H9 (cell line): ENCODE measurements at regions not wholly inside any gene's neighbourhood (a gene's known extent, or its start where the extent isn't known, plus 50 kb on each side); places are given as distances from the start of the nearest gene placed in this dataset.

ENCODE experiments used
- DNase-seq: peaks from one replicate; pipeline ENCODE4 v3.0.0-alpha.2; 2017
- H2AFZ ChIP-seq: one replicate; pipeline ENCODE4 v1.6.1; 2013; ENCODE audit warnings: mild to moderate bottlenecking, low read length, control low read depth, moderate library complexity
- H2AK5ac ChIP-seq: 2 replicates; pipeline ENCODE4 v1.6.1; 2013; ENCODE audit warnings: low read length, control low read depth, mixed read lengths; ENCODE audit not compliant: insufficient read length
- H2BK120ac ChIP-seq: one replicate; pipeline ENCODE4 v1.6.1; 2013; ENCODE audit warnings: low read depth, mild to moderate bottlenecking, low read length, control low read depth, inconsistent platforms; ENCODE audit not compliant: poor library complexity, severe bottlenecking
- H2BK12ac ChIP-seq: 2 replicates; pipeline ENCODE4 v1.6.1; 2013; ENCODE audit warnings: low read length, control low read depth, mixed read lengths, low read depth; ENCODE audit not compliant: insufficient read length
- H2BK15ac ChIP-seq: 2 replicates; pipeline ENCODE4 v1.6.1; 2013; ENCODE audit warnings: low read depth, low read length, control low read depth
- H2BK20ac ChIP-seq: one replicate; pipeline ENCODE4 v1.6.1; 2013; ENCODE audit warnings: low read depth, mild to moderate bottlenecking, low read length, control low read depth, inconsistent platforms; ENCODE audit not compliant: poor library complexity, severe bottlenecking
- H2BK5ac ChIP-seq: 2 replicates; pipeline ENCODE4 v1.6.1; 2013; ENCODE audit warnings: low read length, control low read depth, mixed read lengths; ENCODE audit not compliant: insufficient read length
- H3K14ac ChIP-seq: 2 replicates; pipeline ENCODE4 v1.6.1; 2013; ENCODE audit warnings: low read length, control low read depth; ENCODE audit not compliant: insufficient read depth
- H3K18ac ChIP-seq: 2 replicates; pipeline ENCODE4 v1.6.1; 2013; ENCODE audit warnings: low read depth, mild to moderate bottlenecking, mixed read lengths, low read length, control low read depth; ENCODE audit not compliant: insufficient read length
- H3K23ac ChIP-seq: 2 replicates; pipeline ENCODE4 v1.6.1; 2013; ENCODE audit warnings: low read length, control low read depth, mixed read lengths, low read depth; ENCODE audit not compliant: insufficient read length
- H3K23me2 ChIP-seq: 2 replicates; pipeline ENCODE4 v1.6.1; 2013; ENCODE audit warnings: low read depth, mild to moderate bottlenecking, mixed read lengths, low read length, control low read depth; ENCODE audit not compliant: insufficient read length, poor library complexity, severe bottlenecking
- H3K27ac ChIP-seq: 2 replicates; pipeline ENCODE4 v1.5.1; 2013; ENCODE audit warnings: low read length, control low read depth, mixed read lengths, low read depth; ENCODE audit not compliant: insufficient read length
- H3K27me3 ChIP-seq: 2 replicates; pipeline ENCODE4 v1.6.1; 2013; ENCODE audit warnings: low read length, control low read depth, inconsistent platforms; ENCODE audit not compliant: insufficient read depth
- H3K4ac ChIP-seq: 2 replicates; pipeline ENCODE4 v1.6.1; 2013; ENCODE audit warnings: low read depth, mild to moderate bottlenecking, control low read depth, inconsistent platforms, low read length, moderate library complexity
- H3K4me1 ChIP-seq: 2 replicates; pipeline ENCODE4 v1.6.1; 2013; ENCODE audit warnings: low read length, control low read depth, inconsistent platforms; ENCODE audit not compliant: insufficient read depth
- H3K4me2 ChIP-seq: 2 replicates; pipeline ENCODE4 v1.6.1; 2013; ENCODE audit warnings: low read length, control low read depth, mixed read lengths; ENCODE audit not compliant: insufficient read length, insufficient read depth
- H3K56ac ChIP-seq: 2 replicates; pipeline ENCODE4 v1.6.1; 2013; ENCODE audit warnings: low read depth, mild to moderate bottlenecking, mixed read lengths, low read length, control low read depth; ENCODE audit not compliant: insufficient read length
- H3K79me1 ChIP-seq: 2 replicates; pipeline ENCODE4 v1.6.1; 2013; ENCODE audit warnings: low read depth, mild to moderate bottlenecking, moderate library complexity, low read length, control low read depth, inconsistent platforms; ENCODE audit not compliant: insufficient read depth, poor library complexity, severe bottlenecking
- H3K79me2 ChIP-seq: 2 replicates; pipeline ENCODE4 v1.6.1; 2013; ENCODE audit warnings: low read length, control low read depth, inconsistent platforms; ENCODE audit not compliant: insufficient read depth
- H3K9ac ChIP-seq: 2 replicates; pipeline ENCODE4 v1.6.1; 2013; ENCODE audit warnings: low read length, control low read depth, mixed read lengths; ENCODE audit not compliant: insufficient read length; ENCODE audit errors: extremely low read depth
- H3K9me3 ChIP-seq: one replicate; pipeline ENCODE4 v1.6.1; 2013; ENCODE audit warnings: low read depth, low read length, inconsistent platforms; ENCODE audit not compliant: control insufficient read depth
- H3T11ph ChIP-seq: one replicate; pipeline ENCODE4 v1.6.1; 2013; ENCODE audit warnings: mild to moderate bottlenecking, low read length, control low read depth, inconsistent platforms
- H4K20me1 ChIP-seq: one replicate; pipeline ENCODE4 v1.6.1; 2013; ENCODE audit not compliant: control insufficient read depth, insufficient read length, insufficient read depth
- H4K5ac ChIP-seq: 2 replicates; pipeline ENCODE4 v1.6.1; 2013; ENCODE audit warnings: low read depth, mild to moderate bottlenecking, mixed read lengths, low read length, control low read depth; ENCODE audit not compliant: insufficient read length
- H4K8ac ChIP-seq: replicated peaks from 2 replicates; pipeline ENCODE4 v1.6.1; 2013; ENCODE audit warnings: low read length, control low read depth, mixed read lengths, low read depth; ENCODE audit not compliant: insufficient read length
- H4K91ac ChIP-seq: 2 replicates; pipeline ENCODE4 v1.6.1; 2013; ENCODE audit warnings: low read depth, mild to moderate bottlenecking, moderate library complexity, mixed read lengths, low read length, control low read depth; ENCODE audit not compliant: insufficient read length
- H3K27ac Mint-ChIP-seq, 3 experiments: 2 replicates in 2 of 3; 3 replicates in 1 of 3; pipeline ENCODE4 v1.8.0; 2020 to 2021; ENCODE audit warnings: mixed read lengths in 3 of 3, mild to moderate bottlenecking in 1 of 3, moderate library complexity in 1 of 3
- H3K27me3 Mint-ChIP-seq: 2 replicates; pipeline ENCODE4 v1.8.0; 2021; ENCODE audit warnings: low read depth, mild to moderate bottlenecking, moderate library complexity, mixed read lengths
- H3K36me3 Mint-ChIP-seq, 3 experiments: 2 replicates in 2 of 3; 3 replicates in 1 of 3; pipeline ENCODE4 v1.8.0; 2020 to 2021; ENCODE audit warnings: low read depth in 3 of 3, mixed read lengths in 3 of 3; ENCODE audit not compliant: insufficient read depth in 1 of 3
- H3K4me1 Mint-ChIP-seq, 2 experiments: 2 replicates each; pipeline ENCODE4 v1.8.0; 2020; ENCODE audit warnings: mixed read lengths in 2 of 2
- H3K4me3 Mint-ChIP-seq, 2 experiments: 2 replicates in 1 of 2; 3 replicates in 1 of 2; pipeline ENCODE4 v1.8.0; 2020 to 2021; ENCODE audit warnings: mild to moderate bottlenecking in 2 of 2, mixed read lengths in 2 of 2, moderate library complexity in 1 of 2
- H3K9me3 Mint-ChIP-seq, 2 experiments: 2 replicates in 1 of 2; 3 replicates in 1 of 2; pipeline ENCODE4 v1.8.0; 2020; ENCODE audit warnings: mild to moderate bottlenecking in 2 of 2, mixed read lengths in 2 of 2, moderate library complexity in 1 of 2
- WGBS: extraction: QIAGEN DNeasy Blood & Tissue Kit; methylation state at CpG from one replicate; pipeline ENCODE4 v1.1.7; 2013; ENCODE audit warnings: missing lambda C conversion rate, low lambda C conversion rate, mixed read lengths; ENCODE audit not compliant: insufficient read length; ENCODE audit errors: extremely low coverage; 5-methylcytosine and 5-hydroxymethylcytosine counted together
- TF ChIP-seq, protein P1 (sequence below): fragments of 200-600 bp; sonication (generic); conservative IDR thresholded peaks from 3 replicates; pipeline ENCODE4 v1.8.0; 2021; ENCODE audit warnings: antibody characterized with exemption, mild to moderate bottlenecking

DNA sequence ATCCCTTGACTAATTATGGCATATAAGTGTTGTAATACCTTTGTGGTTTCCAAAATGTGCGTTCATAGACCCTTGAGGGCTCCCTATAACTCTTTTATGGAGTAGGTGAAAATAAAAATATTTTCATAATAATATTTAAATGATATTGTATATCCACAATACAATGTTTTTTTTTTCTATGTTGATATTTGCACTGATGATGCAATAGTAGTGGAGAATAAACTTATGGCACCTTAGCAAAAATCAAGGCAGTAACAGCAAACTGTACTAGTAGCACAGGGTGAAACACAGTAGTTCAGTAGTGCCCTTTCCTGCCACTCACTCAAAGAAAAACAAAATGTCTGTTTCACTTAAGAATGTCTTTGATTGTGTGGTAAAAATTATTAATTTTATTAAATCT is 465.3 kb downstream of the C4orf33 start:
- no peak overlapping the region for H4K8ac ChIP-seq
- H3K4me1 ChIP-seq: no peaks in the 10 kb centered on the region
- no peak overlapping the region for H2BK12ac ChIP-seq
- H3K79me1 ChIP-seq: no peaks in the 10 kb centered on the region
- H3K56ac ChIP-seq: no peak overlapping the region
- TF ChIP-seq, protein P1, sequence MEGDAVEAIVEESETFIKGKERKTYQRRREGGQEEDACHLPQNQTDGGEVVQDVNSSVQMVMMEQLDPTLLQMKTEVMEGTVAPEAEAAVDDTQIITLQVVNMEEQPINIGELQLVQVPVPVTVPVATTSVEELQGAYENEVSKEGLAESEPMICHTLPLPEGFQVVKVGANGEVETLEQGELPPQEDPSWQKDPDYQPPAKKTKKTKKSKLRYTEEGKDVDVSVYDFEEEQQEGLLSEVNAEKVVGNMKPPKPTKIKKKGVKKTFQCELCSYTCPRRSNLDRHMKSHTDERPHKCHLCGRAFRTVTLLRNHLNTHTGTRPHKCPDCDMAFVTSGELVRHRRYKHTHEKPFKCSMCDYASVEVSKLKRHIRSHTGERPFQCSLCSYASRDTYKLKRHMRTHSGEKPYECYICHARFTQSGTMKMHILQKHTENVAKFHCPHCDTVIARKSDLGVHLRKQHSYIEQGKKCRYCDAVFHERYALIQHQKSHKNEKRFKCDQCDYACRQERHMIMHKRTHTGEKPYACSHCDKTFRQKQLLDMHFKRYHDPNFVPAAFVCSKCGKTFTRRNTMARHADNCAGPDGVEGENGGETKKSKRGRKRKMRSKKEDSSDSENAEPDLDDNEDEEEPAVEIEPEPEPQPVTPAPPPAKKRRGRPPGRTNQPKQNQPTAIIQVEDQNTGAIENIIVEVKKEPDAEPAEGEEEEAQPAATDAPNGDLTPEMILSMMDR: no peak
- H2BK15ac ChIP-seq: no peak overlapping the region
- no peak overlapping the region for H2BK20ac ChIP-seq
- H2BK5ac ChIP-seq: no peak overlapping the region
- H3K4ac ChIP-seq: no peak overlapping the region
- no peaks in the 10 kb centered on the region for H3K9me3 Mint-ChIP-seq
- no peaks in the 10 kb centered on the region for H3K36me3 Mint-ChIP-seq
- H4K91ac ChIP-seq: no peak overlapping the region
- no peak overlapping the region for H3K23ac ChIP-seq
- H2AFZ ChIP-seq: no peak overlapping the region
- H3K27me3 Mint-ChIP-seq: no peaks in the 10 kb centered on the region
- H3K23me2 ChIP-seq: no peaks in the 10 kb centered on the region
- H3T11ph ChIP-seq: no peak overlapping the region
- H3K9ac ChIP-seq: no peak overlapping the region
- no peak overlapping the region for H3K27ac ChIP-seq
- H2AK5ac ChIP-seq: no peak overlapping the region
- no peak overlapping the region for H3K27ac Mint-ChIP-seq
- H3K18ac ChIP-seq: no peak overlapping the region
- H2BK120ac ChIP-seq: no peak overlapping the region
- H4K20me1 ChIP-seq: no peaks in the 10 kb centered on the region
- no CpG with 5 or more reads among the region's 1 CpG for WGBS
- H3K4me1 Mint-ChIP-seq: no peaks in the 10 kb centered on the region
- no peak overlapping the region for H3K4me3 Mint-ChIP-seq
- no peak overlapping the region for H3K14ac ChIP-seq
- no peaks in the 10 kb centered on the region for H3K27me3 ChIP-seq
- H4K5ac ChIP-seq: no peak overlapping the region
- H3K4me2 ChIP-seq: no peak overlapping the region
- no peak for DNase-seq
- H3K9me3 ChIP-seq: no peaks in the 10 kb centered on the region
- H3K79me2 ChIP-seq: no peaks in the 10 kb centered on the region
